Hepatocyte (in vitro differentiated cells): ENCODE measurements at regions not wholly inside any gene's neighbourhood (a gene's known extent, or its start where the extent isn't known, plus 50 kb on each side); places are given as distances from the start of the nearest gene placed in this dataset.

Source experiments
- DNase-seq: peaks from one replicate; pipeline ENCODE4 v3.0.0-alpha.2; 2016; ENCODE audit warnings: low spot score
- H2AFZ ChIP-seq: fragments of 200-600 bp; sonication (generic); 2 replicates; pipeline ENCODE4 v1.6.0; 2016; ENCODE audit warnings: antibody characterized with exemption, mild to moderate bottlenecking
- H3K27ac ChIP-seq: fragments of 200-600 bp; sonication (generic); 2 replicates; pipeline ENCODE4 v1.5.1; 2016; ENCODE audit warnings: mild to moderate bottlenecking
- H3K27me3 ChIP-seq: fragments of 200-600 bp; sonication (generic); 2 replicates; pipeline ENCODE4 v1.6.1; 2016
- H3K36me3 ChIP-seq: fragments of 200-600 bp; sonication (generic); replicated peaks from 2 replicates; pipeline ENCODE4 v1.5.1; 2016; ENCODE audit warnings: low read depth; ENCODE audit not compliant: insufficient read depth
- H3K4me1 ChIP-seq: fragments of 200-600 bp; sonication (generic); 2 replicates; pipeline ENCODE4 v1.5.1; 2016; ENCODE audit warnings: mild to moderate bottlenecking, moderate library complexity; ENCODE audit not compliant: insufficient read depth
- H3K4me2 ChIP-seq: fragments of 200-600 bp; sonication (generic); 2 replicates; pipeline ENCODE4 v1.6.0; 2016
- H3K4me3 ChIP-seq: fragments of 200-600 bp; sonication (generic); 2 replicates; pipeline ENCODE4 v1.5.1; 2016; ENCODE audit warnings: mild to moderate bottlenecking
- H3K79me2 ChIP-seq: fragments of 200-600 bp; sonication (generic); 2 replicates; pipeline ENCODE4 v1.6.0; 2017; ENCODE audit warnings: mild to moderate bottlenecking
- H3K9me2 ChIP-seq: fragments of 200-600 bp; sonication (generic); replicated peaks from 2 replicates; pipeline ENCODE4 v1.6.0; 2017; ENCODE audit warnings: mild to moderate bottlenecking; ENCODE audit not compliant: insufficient read depth
- H3K9me3 ChIP-seq: fragments of 200-600 bp; sonication (generic); 2 replicates; pipeline ENCODE4 v1.5.1; 2016; ENCODE audit warnings: low read depth, mild to moderate bottlenecking
- H4K20me1 ChIP-seq: fragments of 200-600 bp; sonication (generic); 2 replicates; pipeline ENCODE4 v1.6.0; 2016; ENCODE audit warnings: mild to moderate bottlenecking; ENCODE audit not compliant: insufficient read depth, poor library complexity, severe bottlenecking
- EZH2 ChIP-seq: fragments of 200-600 bp; sonication (generic); IDR thresholded peaks from 2 replicates; pipeline ENCODE4 v1.6.1; 2016; ENCODE audit warnings: antibody characterized with exemption, mild to moderate bottlenecking, borderline replicate concordance
- EZH2phosphoT487 ChIP-seq: fragments of 200-600 bp; sonication (generic); IDR thresholded peaks from one replicate; pipeline ENCODE4 v1.6.1; 2018; ENCODE audit warnings: antibody characterized with exemption, mild to moderate bottlenecking, low read depth, moderate library complexity; ENCODE audit not compliant: unreplicated experiment, severe bottlenecking
- WGBS: methylation state at CpG from one replicate; pipeline ENCODE4 v1.1.6; 2016; ENCODE audit warnings: low lambda C conversion rate; ENCODE audit errors: missing lambda C conversion rate; 5-methylcytosine and 5-hydroxymethylcytosine counted together
- TF ChIP-seq, protein P1 (sequence below): fragments of 200-600 bp; sonication (generic); IDR thresholded peaks from 2 replicates; pipeline ENCODE4 v1.5.1; 2016; ENCODE audit warnings: antibody characterized with exemption, mild to moderate bottlenecking; ENCODE audit not compliant: poor library complexity

GRCh38 chr13:111559612-111560403, 239.4 kb downstream of the TEX29 start:
- H3K4me3 ChIP-seq = no peak overlapping the region
- WGBS = 82% methylated on average over 26 of the region's 26 CpGs
- no peak overlapping the region for H3K27ac ChIP-seq
- no peaks in the 10 kb centered on the region for H3K9me2 ChIP-seq
- no peak overlapping the region for H3K4me2 ChIP-seq
- TF ChIP-seq EZH2 = no peak
- no peak for TF ChIP-seq EZH2phosphoT487
- TF ChIP-seq, protein P1, sequence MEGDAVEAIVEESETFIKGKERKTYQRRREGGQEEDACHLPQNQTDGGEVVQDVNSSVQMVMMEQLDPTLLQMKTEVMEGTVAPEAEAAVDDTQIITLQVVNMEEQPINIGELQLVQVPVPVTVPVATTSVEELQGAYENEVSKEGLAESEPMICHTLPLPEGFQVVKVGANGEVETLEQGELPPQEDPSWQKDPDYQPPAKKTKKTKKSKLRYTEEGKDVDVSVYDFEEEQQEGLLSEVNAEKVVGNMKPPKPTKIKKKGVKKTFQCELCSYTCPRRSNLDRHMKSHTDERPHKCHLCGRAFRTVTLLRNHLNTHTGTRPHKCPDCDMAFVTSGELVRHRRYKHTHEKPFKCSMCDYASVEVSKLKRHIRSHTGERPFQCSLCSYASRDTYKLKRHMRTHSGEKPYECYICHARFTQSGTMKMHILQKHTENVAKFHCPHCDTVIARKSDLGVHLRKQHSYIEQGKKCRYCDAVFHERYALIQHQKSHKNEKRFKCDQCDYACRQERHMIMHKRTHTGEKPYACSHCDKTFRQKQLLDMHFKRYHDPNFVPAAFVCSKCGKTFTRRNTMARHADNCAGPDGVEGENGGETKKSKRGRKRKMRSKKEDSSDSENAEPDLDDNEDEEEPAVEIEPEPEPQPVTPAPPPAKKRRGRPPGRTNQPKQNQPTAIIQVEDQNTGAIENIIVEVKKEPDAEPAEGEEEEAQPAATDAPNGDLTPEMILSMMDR = no peak
- H3K27me3 ChIP-seq = peaks cover 7% of the 10 kb centered on the region
- no peaks in the 10 kb centered on the region for H3K4me1 ChIP-seq
- no peaks in the 10 kb centered on the region for H3K79me2 ChIP-seq
- H2AFZ ChIP-seq = no peak overlapping the region
- H3K9me3 ChIP-seq = no peaks in the 10 kb centered on the region
- H4K20me1 ChIP-seq = no peaks in the 10 kb centered on the region
- no peak for DNase-seq
- H3K36me3 ChIP-seq = no peaks in the 10 kb centered on the region

GRCh38 chr13:111561091-111561781, 240.8 kb downstream of the TEX29 start:
- no peak overlapping the region for H3K27ac ChIP-seq
- peaks cover 7% of the 10 kb centered on the region for H3K27me3 ChIP-seq
- no peaks in the 10 kb centered on the region for H3K79me2 ChIP-seq
- H3K4me3 ChIP-seq = no peak overlapping the region
- no peaks in the 10 kb centered on the region for H3K36me3 ChIP-seq
- no peaks in the 10 kb centered on the region for H4K20me1 ChIP-seq
- no peaks in the 10 kb centered on the region for H3K4me1 ChIP-seq
- H3K4me2 ChIP-seq = no peak overlapping the region
- H3K9me3 ChIP-seq = no peaks in the 10 kb centered on the region
- H3K9me2 ChIP-seq = no peaks in the 10 kb centered on the region
- 85% methylated on average over 16 of the region's 16 CpGs for WGBS
- H2AFZ ChIP-seq = no peak overlapping the region
- DNase-seq = no peak
- TF ChIP-seq, protein P1 = no peak
- TF ChIP-seq EZH2 (no peak), EZH2phosphoT487 (no peak)

DNA sequence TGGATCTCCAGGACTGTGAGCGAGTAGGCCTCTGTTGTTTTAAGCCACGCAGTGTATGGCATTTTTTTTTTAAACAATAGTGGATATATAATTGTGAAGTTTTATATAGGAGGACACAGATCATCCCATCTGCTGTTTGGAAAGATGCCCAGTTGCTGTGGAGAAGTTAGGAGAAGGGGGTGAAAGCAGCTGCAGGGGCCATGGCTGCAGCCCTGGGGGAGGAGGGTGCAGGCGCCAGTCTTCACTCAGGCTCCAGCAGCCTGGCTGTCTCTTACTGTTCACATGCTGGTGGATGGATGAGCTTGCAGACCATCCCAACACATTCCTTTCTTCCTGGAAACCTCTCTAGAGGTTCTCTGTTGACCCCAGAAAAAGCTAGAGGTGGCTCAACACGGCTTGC, 242.3 kb downstream of the TEX29 start:
- Histone ChIP-seq H3K4me1 (no peaks in the 10 kb centered on the region), H3K4me3 (no peak overlapping the region), H4K20me1 (no peaks in the 10 kb centered on the region), H3K79me2 (no peaks in the 10 kb centered on the region), H3K9me3 (no peaks in the 10 kb centered on the region), H3K4me2 (no peak overlapping the region), H3K27me3 (peaks cover 7% of the 10 kb centered on the region), H3K36me3 (no peaks in the 10 kb centered on the region), H3K9me2 (no peaks in the 10 kb centered on the region), H3K27ac (no peak overlapping the region), H2AFZ (no peak overlapping the region)
- WGBS = 73% methylated on average over 3 of the region's 4 CpGs
- TF ChIP-seq EZH2 (no peak), EZH2phosphoT487 (no peak)
- TF ChIP-seq, protein P1 = no peak
- no peak for DNase-seq
